Tibial nerve (tissue), 4 donors: ENCODE measurements at regions not wholly inside any gene's neighbourhood (a gene's known extent, or its start where the extent isn't known, plus 50 kb on each side); places are given as distances from the start of the nearest gene placed in this dataset.

Experiments used
- EP300 ChIP-seq, 2 donors: sonication (generic); formaldehyde crosslinking; IDR thresholded peaks; one replicate each; pipeline ENCODE4 v1.6.1; 2017; ENCODE audit warnings: antibody characterized with exemption in 2 of 2, mild to moderate bottlenecking in 1 of 2
- POLR2A ChIP-seq, 2 donors: fragments of 450-650 bp; IDR thresholded peaks; one replicate each; pipeline ENCODE4 v1.6.1; 2017; ENCODE audit warnings: antibody characterized with exemption in 2 of 2, mild to moderate bottlenecking in 2 of 2, moderate library complexity in 2 of 2
- TF ChIP-seq, protein P1 (sequence below), 5 experiments: fragments of 200-600 bp in 3 of 5; fragments of 450-650 bp in 2 of 5; sonication (generic) in 3 of 5; IDR thresholded peaks; one replicate each; pipeline ENCODE4 v1.5.1; 2016 to 2019; ENCODE audit warnings: antibody characterized with exemption in 5 of 5, mild to moderate bottlenecking in 3 of 5, moderate library complexity in 2 of 5

DNA sequence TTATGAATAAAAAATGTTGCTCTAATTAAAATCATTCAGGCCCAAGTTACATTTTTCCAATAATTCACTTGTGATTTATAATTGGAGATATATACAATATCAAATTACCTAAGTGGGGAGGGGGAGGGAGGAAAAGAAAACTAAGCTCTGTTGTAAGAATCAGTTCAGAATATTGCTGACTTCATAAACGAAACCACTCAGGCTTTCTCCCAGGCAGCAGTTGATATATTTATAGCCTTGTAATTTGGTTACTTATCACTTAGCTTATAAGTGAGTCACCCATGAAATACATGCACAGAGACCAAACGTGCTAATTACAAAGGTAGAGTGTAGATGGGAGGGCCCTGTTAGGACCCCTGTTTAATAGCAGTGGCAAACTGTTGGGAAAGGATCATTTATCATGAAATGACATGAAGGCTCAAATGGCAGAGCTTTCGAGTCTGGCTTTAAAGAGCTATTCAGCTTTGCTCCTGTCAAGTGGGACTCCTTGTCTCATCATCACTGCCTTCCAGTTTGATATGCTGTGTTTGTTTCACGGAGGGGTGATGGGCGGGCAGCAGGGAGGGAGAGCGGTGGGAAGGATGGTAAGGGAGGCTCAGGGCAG, 105.6 kb upstream of the PGRMC2 start:
- TF ChIP-seq POLR2A (IDR thresholded peaks at IDR 0.05) (no peak), EP300 (IDR thresholded peaks at IDR 0.05) (no peak)
- TF ChIP-seq, protein P1, sequence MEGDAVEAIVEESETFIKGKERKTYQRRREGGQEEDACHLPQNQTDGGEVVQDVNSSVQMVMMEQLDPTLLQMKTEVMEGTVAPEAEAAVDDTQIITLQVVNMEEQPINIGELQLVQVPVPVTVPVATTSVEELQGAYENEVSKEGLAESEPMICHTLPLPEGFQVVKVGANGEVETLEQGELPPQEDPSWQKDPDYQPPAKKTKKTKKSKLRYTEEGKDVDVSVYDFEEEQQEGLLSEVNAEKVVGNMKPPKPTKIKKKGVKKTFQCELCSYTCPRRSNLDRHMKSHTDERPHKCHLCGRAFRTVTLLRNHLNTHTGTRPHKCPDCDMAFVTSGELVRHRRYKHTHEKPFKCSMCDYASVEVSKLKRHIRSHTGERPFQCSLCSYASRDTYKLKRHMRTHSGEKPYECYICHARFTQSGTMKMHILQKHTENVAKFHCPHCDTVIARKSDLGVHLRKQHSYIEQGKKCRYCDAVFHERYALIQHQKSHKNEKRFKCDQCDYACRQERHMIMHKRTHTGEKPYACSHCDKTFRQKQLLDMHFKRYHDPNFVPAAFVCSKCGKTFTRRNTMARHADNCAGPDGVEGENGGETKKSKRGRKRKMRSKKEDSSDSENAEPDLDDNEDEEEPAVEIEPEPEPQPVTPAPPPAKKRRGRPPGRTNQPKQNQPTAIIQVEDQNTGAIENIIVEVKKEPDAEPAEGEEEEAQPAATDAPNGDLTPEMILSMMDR (IDR thresholded peaks at IDR 0.05), result no peak
